Coronary artery (tissue), 2 donors: ENCODE measurements at regions not wholly inside any gene's neighbourhood (a gene's known extent, or its start where the extent isn't known, plus 50 kb on each side); places are given as distances from the start of the nearest gene placed in this dataset.

Experiments
- DNase-seq: peaks from one replicate; pipeline ENCODE4 v3.0.0-alpha.2; 2017; ENCODE audit warnings: low spot score
- H3K27ac ChIP-seq, 2 donors: fragments of 200-600 bp; sonication (generic); one replicate each; pipeline ENCODE4 v1.5.1; 2016 to 2019
- H3K4me3 ChIP-seq: fragments of 200-600 bp; sonication (generic); 2 replicates; pipeline ENCODE4 v1.5.1; 2016; ENCODE audit warnings: mild to moderate bottlenecking, moderate library complexity
- TF ChIP-seq, protein P1 (sequence below): fragments of 200-600 bp; sonication (generic); IDR thresholded peaks from one replicate; pipeline ENCODE4 v1.5.1; 2019; ENCODE audit warnings: antibody characterized with exemption

DNA sequence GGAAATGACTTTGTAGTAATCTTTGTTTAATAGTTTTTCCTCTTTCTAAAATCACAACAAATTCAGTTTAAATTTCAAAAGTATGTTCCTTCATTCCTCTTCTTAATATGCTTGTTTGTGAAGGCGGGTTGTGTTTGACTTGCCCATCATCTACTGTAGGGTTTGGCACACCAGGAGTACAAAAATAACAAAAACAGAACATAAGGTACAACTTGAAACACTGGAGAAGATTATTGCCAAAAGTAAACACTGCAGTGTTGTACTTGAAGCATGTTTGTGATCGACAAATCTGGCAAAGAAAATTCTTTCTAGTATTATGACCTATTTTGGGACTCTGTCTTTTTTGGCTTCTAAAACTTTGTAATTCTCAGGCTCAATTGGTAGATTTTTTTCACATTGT lies 518.6 kb downstream of the SLITRK5 start:
- Histone ChIP-seq H3K27ac (no peak overlapping the region), H3K4me3 (no peak overlapping the region)
- no peak for DNase-seq
- TF ChIP-seq, protein P1, sequence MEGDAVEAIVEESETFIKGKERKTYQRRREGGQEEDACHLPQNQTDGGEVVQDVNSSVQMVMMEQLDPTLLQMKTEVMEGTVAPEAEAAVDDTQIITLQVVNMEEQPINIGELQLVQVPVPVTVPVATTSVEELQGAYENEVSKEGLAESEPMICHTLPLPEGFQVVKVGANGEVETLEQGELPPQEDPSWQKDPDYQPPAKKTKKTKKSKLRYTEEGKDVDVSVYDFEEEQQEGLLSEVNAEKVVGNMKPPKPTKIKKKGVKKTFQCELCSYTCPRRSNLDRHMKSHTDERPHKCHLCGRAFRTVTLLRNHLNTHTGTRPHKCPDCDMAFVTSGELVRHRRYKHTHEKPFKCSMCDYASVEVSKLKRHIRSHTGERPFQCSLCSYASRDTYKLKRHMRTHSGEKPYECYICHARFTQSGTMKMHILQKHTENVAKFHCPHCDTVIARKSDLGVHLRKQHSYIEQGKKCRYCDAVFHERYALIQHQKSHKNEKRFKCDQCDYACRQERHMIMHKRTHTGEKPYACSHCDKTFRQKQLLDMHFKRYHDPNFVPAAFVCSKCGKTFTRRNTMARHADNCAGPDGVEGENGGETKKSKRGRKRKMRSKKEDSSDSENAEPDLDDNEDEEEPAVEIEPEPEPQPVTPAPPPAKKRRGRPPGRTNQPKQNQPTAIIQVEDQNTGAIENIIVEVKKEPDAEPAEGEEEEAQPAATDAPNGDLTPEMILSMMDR = no peak

DNA sequence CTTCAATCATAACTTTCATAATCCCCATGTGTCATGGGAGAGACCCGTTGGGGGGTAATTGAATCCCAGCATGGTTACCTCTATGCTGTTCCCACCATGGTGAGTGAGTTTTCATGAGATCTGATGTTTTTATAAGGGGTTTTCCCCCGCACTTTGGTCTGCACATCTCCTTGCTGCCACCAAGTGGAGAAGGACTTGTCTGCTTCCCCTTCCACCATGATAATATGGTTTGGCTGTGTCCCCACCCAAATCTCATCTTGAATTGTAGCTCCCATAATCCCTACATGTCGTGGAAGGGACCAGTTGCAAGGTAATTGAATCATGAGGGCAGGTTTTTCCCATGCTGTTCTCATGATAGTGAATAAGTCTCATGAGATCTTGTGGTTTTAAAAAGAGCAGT lies 524.9 kb downstream of the SLITRK5 start:
- TF ChIP-seq, protein P1 = no peak

DNA sequence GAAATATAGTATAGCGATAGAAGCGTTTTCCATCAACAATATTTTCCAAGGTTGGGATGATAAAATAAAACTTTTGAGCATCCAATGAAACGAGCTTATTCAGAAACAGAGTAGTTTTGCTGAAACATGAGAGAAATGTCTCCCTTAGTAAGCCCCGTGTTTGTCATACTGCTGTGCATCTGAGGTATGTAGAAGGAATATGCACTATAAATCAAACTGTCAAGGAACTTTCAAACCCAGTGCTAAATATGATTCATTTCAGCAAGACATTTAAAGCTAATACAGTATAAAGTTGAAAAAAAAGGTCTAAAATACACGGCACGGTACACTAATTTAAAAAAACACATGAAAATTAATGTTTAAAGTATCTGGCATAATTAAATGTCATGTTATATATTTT lies 546.2 kb downstream of the SLITRK5 start:
- no peak for DNase-seq
- no peak overlapping the region for H3K27ac ChIP-seq
- no peak overlapping the region for H3K4me3 ChIP-seq
- TF ChIP-seq, protein P1 = no peak

More for the DNA sequence above, 524.9 kb downstream of the SLITRK5 start:
- no peak overlapping the region for H3K27ac ChIP-seq
- no peak for DNase-seq
- no peak overlapping the region for H3K4me3 ChIP-seq

DNA sequence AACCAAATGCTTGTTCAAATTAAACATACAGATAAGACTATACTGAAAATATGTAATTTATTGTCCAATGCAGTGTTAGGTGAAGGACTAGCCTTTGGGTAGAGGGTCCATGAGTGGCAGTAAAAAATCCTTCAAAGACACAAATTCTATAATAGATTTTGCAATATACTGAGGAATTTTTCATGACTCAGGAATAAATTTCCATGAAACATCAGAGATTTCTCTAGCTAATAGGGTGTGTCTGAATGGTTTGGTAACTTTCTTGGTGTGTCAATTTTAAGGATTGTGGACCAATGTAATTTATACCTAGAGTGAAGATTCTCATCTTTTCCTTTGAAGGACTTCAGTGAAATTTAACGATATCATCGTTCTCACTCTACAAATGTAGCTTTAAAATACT lies 546.7 kb downstream of the SLITRK5 start:
- no peak overlapping the region for H3K27ac ChIP-seq
- DNase-seq = no peak
- TF ChIP-seq, protein P1 = no peak
- H3K4me3 ChIP-seq = no peak overlapping the region

DNA sequence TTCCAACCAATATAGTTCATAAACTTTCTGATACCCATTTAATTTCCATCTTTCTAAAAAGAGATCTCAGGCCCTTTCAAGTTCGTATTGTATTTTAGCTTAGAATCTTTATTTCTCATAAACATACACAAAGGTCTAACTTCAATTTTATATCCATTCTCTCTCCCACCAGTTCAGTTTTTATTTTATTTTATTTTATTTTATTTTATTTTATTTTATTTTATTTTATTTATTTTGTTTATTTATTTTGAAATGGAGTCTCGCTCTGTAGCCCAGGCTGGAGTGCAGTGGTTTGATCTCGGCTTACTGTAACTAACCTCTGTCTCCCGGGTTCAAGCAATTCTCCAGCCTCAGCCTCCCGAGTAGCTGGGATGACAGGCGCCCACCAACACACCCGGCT lies 552.8 kb downstream of the SLITRK5 start:
- Histone ChIP-seq H3K4me3 (no peak overlapping the region), H3K27ac (no peak overlapping the region)
- no peak for DNase-seq
- TF ChIP-seq, protein P1 = no peak

DNA sequence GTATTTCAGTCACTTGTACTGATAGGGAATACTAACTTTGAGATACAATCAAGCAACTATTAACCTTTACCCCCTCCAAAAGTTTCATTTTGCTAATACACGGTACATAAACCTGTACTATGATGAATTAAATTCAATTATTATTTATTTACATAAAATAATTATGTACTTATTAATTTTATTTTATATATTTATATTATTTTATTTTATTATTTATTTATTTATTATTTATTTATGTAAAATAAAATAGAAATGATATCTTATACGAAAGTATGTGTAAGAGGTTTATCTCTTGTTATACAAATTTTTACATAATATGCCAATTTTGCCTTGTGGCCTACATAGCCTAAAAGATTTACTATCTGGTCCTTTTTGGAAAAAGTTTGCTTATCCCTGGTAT lies 564.3 kb downstream of the SLITRK5 start:
- H3K4me3 ChIP-seq = no peak overlapping the region
- no peak for DNase-seq
- H3K27ac ChIP-seq = no peak overlapping the region
- TF ChIP-seq, protein P1 = no peak

DNA sequence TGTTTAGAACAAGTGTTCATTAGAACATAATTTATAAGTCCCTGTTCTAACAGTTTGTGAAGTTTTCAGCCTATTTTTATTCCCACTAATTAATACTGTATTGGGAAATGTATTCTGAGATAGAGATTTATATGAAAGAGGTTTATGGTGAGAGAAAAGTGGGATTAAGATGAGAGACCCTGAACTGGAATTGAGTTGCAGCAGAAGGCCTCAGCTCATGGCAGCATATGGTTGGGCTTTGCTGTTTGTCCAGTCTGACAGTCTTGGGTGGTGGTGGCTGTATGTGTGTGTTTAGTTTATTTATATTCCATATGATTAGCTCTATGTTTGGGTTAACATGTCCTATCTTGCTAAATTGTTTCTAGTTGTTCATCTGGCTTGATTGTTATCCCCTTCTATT lies 575.1 kb downstream of the SLITRK5 start:
- no peak for DNase-seq
- Histone ChIP-seq H3K4me3 (no peak overlapping the region), H3K27ac (no peak overlapping the region)
- TF ChIP-seq, protein P1 = no peak
